B cell (primary cell): ENCODE measurements at regions not wholly inside any gene's neighbourhood (a gene's known extent, or its start where the extent isn't known, plus 50 kb on each side); places are given as distances from the start of the nearest gene placed in this dataset.

Source experiments
- ATAC-seq: fragments of 200-7000 bp; cut with Tn5 transposase; one replicate; pipeline ENCODE4 v1.10.0; 2021; ENCODE audit warnings: low read depth, mild to moderate bottlenecking, moderate number of reproducible peaks, moderate library complexity
- CTCF ChIA-PET: fragments of 350-600 bp; sonication (Branson Sonifier 250); formaldehyde crosslinking; loops from one replicate; lab custom pipeline; 2021; ENCODE audit warnings: antibody characterized with exemption, inconsistent platforms; lab: Charles Lee
- POLR2A ChIA-PET: fragments of 350-600 bp; sonication (Branson Sonifier 250); formaldehyde crosslinking; loops from one replicate; lab custom pipeline; 2021; ENCODE audit warnings: antibody characterized with exemption; lab: Charles Lee
- DNase-seq: peaks from one replicate; pipeline ENCODE4 v3.0.0; 2013
- H2AFZ ChIP-seq: 2 replicates; pipeline ENCODE4 v1.6.1; 2012; ENCODE audit warnings: mild to moderate bottlenecking, low read depth, low read length; ENCODE audit not compliant: insufficient read depth, poor library complexity, severe bottlenecking
- H3K27ac ChIP-seq, 2 donors: 1 replicate in 1 of 2; 2 replicates in 1 of 2; pipeline ENCODE4 v1.5.1; 2012 to 2013; ENCODE audit warnings: low read length in 2 of 2, mild to moderate bottlenecking in 2 of 2, moderate library complexity in 1 of 2
- H3K27me3 ChIP-seq, 4 experiments: fragments of 200-600 bp in 1 of 4; sonication (generic) in 1 of 4; replicated peaks in 1 of 4; 1 replicate in 2 of 4; 2 replicates in 2 of 4; pipeline versions ENCODE4 v1.6.1 to v1.7.0; 2013 to 2016; ENCODE audit warnings: low read length in 3 of 4, mild to moderate bottlenecking in 2 of 4, mixed read lengths in 1 of 4, moderate library complexity in 1 of 4; ENCODE audit not compliant: insufficient read depth in 4 of 4, control insufficient read depth in 3 of 4; ENCODE audit errors: control extremely low read depth in 1 of 4
- H3K36me3 ChIP-seq, 2 experiments: replicated peaks in 1 of 2; 1 replicate in 1 of 2; 2 replicates in 1 of 2; pipeline versions ENCODE4 v1.6.1 to v1.7.1; 2013; ENCODE audit warnings: low read length in 1 of 2; ENCODE audit not compliant: insufficient read depth in 2 of 2, control insufficient read depth in 1 of 2; ENCODE audit errors: control extremely low read depth in 1 of 2, extremely low read depth in 1 of 2
- H3K4me1 ChIP-seq, 2 donors: fragments of 200-600 bp in 1 of 2; sonication (generic) in 1 of 2; 1 replicate in 1 of 2; 2 replicates in 1 of 2; pipeline versions ENCODE4 v1.5.1 to v1.6.1; 2013 to 2017; ENCODE audit warnings: low read length in 2 of 2; ENCODE audit not compliant: control insufficient read depth in 2 of 2, insufficient read depth in 2 of 2
- H3K4me2 ChIP-seq: replicated peaks from 2 replicates; pipeline ENCODE3; 2012; ENCODE audit warnings: mild to moderate bottlenecking, low read depth, low read length; ENCODE audit not compliant: poor library complexity, severe bottlenecking
- H3K4me3 ChIP-seq, 5 experiments: fragments of 200-600 bp in 1 of 5; sonication (generic) in 1 of 5; 1 replicate in 3 of 5; 2 replicates in 2 of 5; pipeline versions ENCODE4 v1.5.1 to v1.7.0; 2011 to 2016; ENCODE audit warnings: low read length in 4 of 5, mild to moderate bottlenecking in 4 of 5, low read depth in 2 of 5, control low read depth in 1 of 5, moderate library complexity in 1 of 5; ENCODE audit not compliant: insufficient read depth in 1 of 5; ENCODE audit errors: control extremely low read depth in 1 of 5, extremely low read depth in 1 of 5
- H3K79me2 ChIP-seq: fragments of 200-600 bp; sonication (generic); one replicate; pipeline ENCODE4 v1.6.0; 2016; ENCODE audit warnings: low read length; ENCODE audit not compliant: control insufficient read depth, insufficient read depth
- H3K9ac ChIP-seq: fragments of 200-600 bp; sonication (generic); 2 replicates; pipeline ENCODE4 v1.6.1; 2017; ENCODE audit warnings: mild to moderate bottlenecking, low read length, moderate library complexity
- H3K9me3 ChIP-seq, 3 donors: one replicate each; pipeline versions ENCODE4 v1.6.1 to v1.7.1; 2013; ENCODE audit warnings: low read length in 2 of 3; ENCODE audit not compliant: control insufficient read depth in 2 of 3, insufficient read depth in 1 of 3; ENCODE audit errors: control extremely low read depth in 1 of 3
- H4K20me1 ChIP-seq: 2 replicates; pipeline ENCODE4 v1.6.0; 2012; ENCODE audit warnings: mild to moderate bottlenecking, low read length; ENCODE audit not compliant: insufficient read depth, control insufficient read depth, poor library complexity, severe bottlenecking
- H3K27ac Mint-ChIP-seq: one replicate; pipeline ENCODE4 v1.8.0; 2021; ENCODE audit warnings: mixed read lengths
- H3K27me3 Mint-ChIP-seq: one replicate; pipeline ENCODE4 v1.8.0; 2021; ENCODE audit warnings: mixed read lengths
- H3K4me1 Mint-ChIP-seq: one replicate; pipeline ENCODE4 v1.8.0; 2021; ENCODE audit warnings: mixed read lengths
- H3K4me3 Mint-ChIP-seq: one replicate; pipeline ENCODE4 v1.8.0; 2021; ENCODE audit warnings: mixed read lengths
- H3K9me3 Mint-ChIP-seq: one replicate; pipeline ENCODE4 v1.8.0; 2022; ENCODE audit warnings: mixed read lengths; ENCODE audit not compliant: insufficient read depth
- CTCF ChIP-seq: fragments of 200-600 bp; IDR thresholded peaks from one replicate; pipeline ENCODE4 v1.8.0; 2022; ENCODE audit warnings: antibody characterized with exemption, mild to moderate bottlenecking
- EZH2 ChIP-seq: IDR thresholded peaks from 2 replicates; pipeline ENCODE4 v1.6.1; 2012; ENCODE audit warnings: borderline replicate concordance, low read depth, mild to moderate bottlenecking, moderate library complexity, low read length; ENCODE audit not compliant: insufficient read depth, poor library complexity, severe bottlenecking
- WGBS: methylation state at CpG from one replicate; pipeline ENCODE4 v1.1.5; 2013; ENCODE audit warnings: missing lambda C conversion rate; ENCODE audit not compliant: insufficient coverage; 5-methylcytosine and 5-hydroxymethylcytosine counted together
- intact Hi-C: fragments of 100-400 bp; cut with micrococcal nuclease; formaldehyde crosslinking; loops from one replicate; pipeline ENCODE4 v1.10.0; 2022

GRCh38 chr4:28225689-28226353 lies 1365.2 kb downstream of the STIM2 start:
- no peaks in the 10 kb centered on the region for H3K9me3 Mint-ChIP-seq
- WGBS = no CpG with 5 or more reads among the region's 4 CpGs
- TF ChIP-seq CTCF = no peak
- TF ChIP-seq EZH2 = no peak
- intact Hi-C loops = no loop called here
- H3K4me1 Mint-ChIP-seq = no peaks in the 10 kb centered on the region
- DNase-seq = no peak
- no peaks in the 10 kb centered on the region for H4K20me1 ChIP-seq
- H3K4me3 Mint-ChIP-seq = no peak overlapping the region
- no peaks in the 10 kb centered on the region for H3K79me2 ChIP-seq
- ATAC-seq = no peak
- no peak overlapping the region for H3K4me3 ChIP-seq
- H3K9ac ChIP-seq = no peak overlapping the region
- POLR2A ChIA-PET = no interaction called here
- H3K27me3 Mint-ChIP-seq = no peaks in the 10 kb centered on the region
- H3K27ac ChIP-seq = no peak overlapping the region
- no peak overlapping the region for H3K27ac Mint-ChIP-seq
- H3K4me2 ChIP-seq = no peak overlapping the region
- H3K36me3 ChIP-seq = no peaks in the 10 kb centered on the region
- no peaks in the 10 kb centered on the region for H3K27me3 ChIP-seq
- H3K9me3 ChIP-seq = no peaks in the 10 kb centered on the region
- CTCF ChIA-PET = interaction anchor here (1.4 kb wide), 1 partner anchor 10 kb away, joined by 3 read pairs; no protein-coding TSS in a partner anchor
- no peak overlapping the region for H2AFZ ChIP-seq
- no peaks in the 10 kb centered on the region for H3K4me1 ChIP-seq

GRCh38 chr4:28226962-28227361 lies 1366.3 kb downstream of the STIM2 start:
- WGBS = no CpG with 5 or more reads among the region's 1 CpG
- POLR2A ChIA-PET = no interaction called here
- no peak overlapping the region for H3K4me3 ChIP-seq
- no peaks in the 10 kb centered on the region for H3K36me3 ChIP-seq
- intact Hi-C loops = no loop called here
- TF ChIP-seq EZH2 (no peak), CTCF (no peak)
- H3K27ac ChIP-seq = no peak overlapping the region
- no peaks in the 10 kb centered on the region for H3K79me2 ChIP-seq
- no peak overlapping the region for H3K4me3 Mint-ChIP-seq
- CTCF ChIA-PET = no interaction called here
- H3K4me1 Mint-ChIP-seq = no peaks in the 10 kb centered on the region
- no peaks in the 10 kb centered on the region for H3K9me3 ChIP-seq
- no peak overlapping the region for H3K4me2 ChIP-seq
- no peak for ATAC-seq
- no peak overlapping the region for H3K27ac Mint-ChIP-seq
- H3K9me3 Mint-ChIP-seq = no peaks in the 10 kb centered on the region
- no peak overlapping the region for H3K9ac ChIP-seq
- no peaks in the 10 kb centered on the region for H3K27me3 Mint-ChIP-seq
- no peaks in the 10 kb centered on the region for H4K20me1 ChIP-seq
- no peaks in the 10 kb centered on the region for H3K4me1 ChIP-seq
- DNase-seq = no peak
- no peak overlapping the region for H2AFZ ChIP-seq
- H3K27me3 ChIP-seq = no peaks in the 10 kb centered on the region
